Mammary epithelial cell (primary cell): ENCODE measurements at regions not wholly inside any gene's neighbourhood (a gene's known extent, or its start where the extent isn't known, plus 50 kb on each side); places are given as distances from the start of the nearest gene placed in this dataset.

Experiments
- EZH2 ChIP-seq: IDR thresholded peaks from 2 replicates; pipeline ENCODE4 v1.6.1; 2012; ENCODE audit warnings: low read length, inconsistent platforms, borderline replicate concordance
- TF ChIP-seq, protein P1 (sequence below), 2 donors: IDR thresholded peaks in 1 of 2; conservative IDR thresholded peaks in 1 of 2; 2 replicates each; pipeline ENCODE4 v1.5.1; 2011 to 2012; ENCODE audit warnings: inconsistent platforms in 2 of 2, low read length in 2 of 2, mild to moderate bottlenecking in 2 of 2, control low read depth in 1 of 2, low read depth in 1 of 2; ENCODE audit not compliant: insufficient read depth in 1 of 2; ENCODE audit errors: extremely low read depth in 1 of 2

DNA sequence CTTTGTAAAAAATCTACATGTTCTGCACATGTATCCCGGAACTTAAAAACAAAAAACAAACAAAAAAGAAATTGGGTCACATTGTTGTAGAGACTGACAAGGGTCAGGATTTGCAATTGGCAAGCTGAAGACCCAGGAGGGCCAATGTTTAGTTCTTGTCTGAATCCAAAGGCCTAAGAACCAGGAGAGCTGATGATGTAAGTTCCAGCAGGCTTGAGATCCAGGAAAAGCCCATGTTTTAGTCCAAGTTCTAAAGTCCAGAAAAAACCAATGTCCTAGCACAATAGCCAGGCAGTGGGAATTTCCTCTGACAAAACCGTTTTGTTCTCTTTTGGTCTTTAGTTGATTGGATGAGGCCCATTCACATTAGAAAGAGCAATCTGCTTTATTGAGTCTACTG is 244.9 kb downstream of the DMAC1 start:
- TF ChIP-seq, protein P1, sequence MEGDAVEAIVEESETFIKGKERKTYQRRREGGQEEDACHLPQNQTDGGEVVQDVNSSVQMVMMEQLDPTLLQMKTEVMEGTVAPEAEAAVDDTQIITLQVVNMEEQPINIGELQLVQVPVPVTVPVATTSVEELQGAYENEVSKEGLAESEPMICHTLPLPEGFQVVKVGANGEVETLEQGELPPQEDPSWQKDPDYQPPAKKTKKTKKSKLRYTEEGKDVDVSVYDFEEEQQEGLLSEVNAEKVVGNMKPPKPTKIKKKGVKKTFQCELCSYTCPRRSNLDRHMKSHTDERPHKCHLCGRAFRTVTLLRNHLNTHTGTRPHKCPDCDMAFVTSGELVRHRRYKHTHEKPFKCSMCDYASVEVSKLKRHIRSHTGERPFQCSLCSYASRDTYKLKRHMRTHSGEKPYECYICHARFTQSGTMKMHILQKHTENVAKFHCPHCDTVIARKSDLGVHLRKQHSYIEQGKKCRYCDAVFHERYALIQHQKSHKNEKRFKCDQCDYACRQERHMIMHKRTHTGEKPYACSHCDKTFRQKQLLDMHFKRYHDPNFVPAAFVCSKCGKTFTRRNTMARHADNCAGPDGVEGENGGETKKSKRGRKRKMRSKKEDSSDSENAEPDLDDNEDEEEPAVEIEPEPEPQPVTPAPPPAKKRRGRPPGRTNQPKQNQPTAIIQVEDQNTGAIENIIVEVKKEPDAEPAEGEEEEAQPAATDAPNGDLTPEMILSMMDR (conservative IDR thresholded peaks at IDR 0.05 in 1 of 2, IDR thresholded peaks at IDR 0.05 in 1 of 2; ENCODE audit: extremely low read depth in 1 of 2, insufficient read depth in 1 of 2, low read depth in 1 of 2, low read length in 2 of 2): no peak
- TF ChIP-seq EZH2: no peak
